ENCODE measurements at regions not wholly inside any gene's neighbourhood (a gene's known extent, or its start where the extent isn't known, plus 50 kb on each side); places are given as distances from the start of the nearest gene placed in this dataset.
"Not testable (repeated sequence)": the region's sequence is repeated elsewhere in the genome, so short reads cannot be mapped to it uniquely, and the experiment has no call there.

DNA sequence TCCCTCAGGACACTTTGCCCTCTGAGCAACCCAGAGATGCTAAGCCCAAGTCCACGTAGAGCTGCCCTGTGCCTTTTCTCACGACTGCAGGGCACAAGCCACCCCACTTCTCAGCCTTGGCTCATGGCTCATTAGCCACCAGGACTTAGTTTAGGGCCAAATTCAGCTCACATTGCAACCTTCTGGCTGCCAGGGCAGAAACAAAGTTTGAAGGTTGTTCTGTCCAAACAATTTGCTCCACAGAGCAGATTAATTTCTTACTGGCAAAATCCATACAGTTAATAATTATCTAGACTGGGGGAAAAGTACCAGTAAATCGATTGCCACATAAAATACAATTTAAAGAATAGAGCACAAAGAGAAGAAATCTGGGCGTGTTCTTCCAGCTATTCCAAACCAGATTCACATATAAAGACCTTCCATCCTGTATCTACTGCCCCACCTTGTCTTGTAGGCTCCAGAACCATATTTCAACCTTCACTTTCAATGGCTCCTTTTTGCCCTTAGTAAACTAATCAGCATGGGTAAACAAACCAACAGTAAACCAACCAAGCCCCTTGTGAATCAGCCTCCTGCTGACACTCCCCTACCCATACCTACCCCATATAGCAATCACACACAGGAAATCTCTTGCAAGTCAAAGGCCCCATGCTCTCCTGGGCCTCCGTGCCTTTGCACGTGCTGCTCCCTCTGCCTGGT, 101.9 kb downstream of the QRSL1 start:
- Mint-ChIP-seq H3K36me3 (ENCODE audit: low read depth) (no peaks in the 10 kb centered on the region), H3K27me3 (peaks cover 34% of the 10 kb centered on the region), H3K4me1 (no peaks in the 10 kb centered on the region), H3K27ac (no peak overlapping the region), H3K4me3 (no peak overlapping the region)
- no peaks in the 10 kb centered on the region for H3K9me3 ChIP-seq (ENCODE audit: control insufficient read depth, low read length, poor library complexity, severe bottlenecking)
- DNase-seq, result no peak
- ATAC-seq, result no peak

DNA sequence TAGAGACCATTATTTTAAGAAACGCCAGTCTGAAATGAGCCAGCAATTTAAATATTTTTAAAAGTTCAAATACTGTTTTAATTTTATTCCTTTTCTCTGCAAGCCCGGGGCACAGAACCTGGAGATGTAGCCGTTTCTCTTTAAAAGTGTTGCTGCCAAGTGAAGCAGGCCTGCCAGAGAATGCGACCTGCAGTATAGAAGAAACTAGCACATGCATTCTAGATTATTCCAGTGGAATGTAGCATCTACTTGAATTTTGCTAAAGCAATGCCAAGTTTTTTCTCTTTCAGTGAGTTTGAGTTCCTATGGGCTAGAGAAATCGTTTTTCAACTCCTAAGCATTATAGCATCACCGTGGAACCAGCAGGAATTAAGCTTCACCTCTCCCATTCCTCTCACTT, 101.3 kb downstream of the QRSL1 start:
- no peaks in the 10 kb centered on the region for H3K9me3 ChIP-seq (ENCODE audit: control insufficient read depth, low read length, poor library complexity, severe bottlenecking)
- ATAC-seq, result no peak
- no peaks in the 10 kb centered on the region for H3K4me1 Mint-ChIP-seq
- H3K27me3 Mint-ChIP-seq, result peaks cover 34% of the 10 kb centered on the region
- no peak overlapping the region for H3K27ac Mint-ChIP-seq
- H3K4me3 Mint-ChIP-seq, result no peak overlapping the region
- no peaks in the 10 kb centered on the region for H3K36me3 Mint-ChIP-seq (ENCODE audit: low read depth)
- no peak for DNase-seq

DNA sequence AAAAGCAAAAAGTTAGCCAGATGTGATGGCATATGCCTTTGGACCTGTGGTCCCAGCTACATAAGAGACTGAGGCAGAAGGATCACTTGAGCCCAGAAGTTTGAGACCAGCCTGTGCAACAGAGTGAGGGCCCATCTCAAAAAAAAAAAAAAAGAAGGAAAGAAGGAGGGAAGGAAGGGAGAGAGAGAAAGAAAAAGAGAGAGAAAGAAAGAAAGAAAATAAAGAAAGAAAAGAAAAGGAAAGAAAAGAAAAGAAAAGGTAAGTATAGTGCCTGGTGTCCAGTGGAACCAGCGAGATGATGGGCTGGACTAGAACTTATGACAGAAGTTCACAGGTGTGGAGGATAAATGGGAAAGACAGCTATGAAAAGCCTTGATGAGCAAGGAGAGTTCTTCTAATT, 100.9 kb downstream of the QRSL1 start:
- Mint-ChIP-seq H3K4me1 (no peaks in the 10 kb centered on the region), H3K27me3 (peaks cover 34% of the 10 kb centered on the region), H3K36me3 (ENCODE audit: low read depth) (no peaks in the 10 kb centered on the region), H3K4me3 (peak overlapping the region; percentile 4), H3K27ac (no peak overlapping the region)
- H3K9me3 ChIP-seq (ENCODE audit: control insufficient read depth, low read length, poor library complexity, severe bottlenecking), result no peaks in the 10 kb centered on the region
- DNase-seq (no peak), ATAC-seq (no peak)

DNA sequence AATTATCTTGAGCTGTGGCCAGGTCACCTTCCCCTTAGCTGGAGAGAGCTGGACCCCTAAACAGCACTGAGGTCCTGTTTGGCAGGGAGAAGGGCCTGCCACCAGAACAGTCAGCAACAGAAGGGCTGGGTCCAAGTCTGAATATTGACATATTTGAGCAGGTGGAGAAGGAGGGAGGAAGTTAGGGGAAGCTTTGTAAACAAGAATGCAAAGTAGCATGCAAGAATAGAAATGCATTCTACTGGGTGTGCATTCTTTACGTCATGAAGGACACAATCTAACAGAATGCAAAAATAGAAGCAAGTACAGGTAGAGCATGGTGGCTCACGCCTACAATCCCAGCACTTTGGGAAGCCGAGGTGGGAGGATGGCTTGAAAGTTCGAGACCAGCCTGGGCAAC, 100.5 kb downstream of the QRSL1 start:
- ATAC-seq, result no peak
- no peak overlapping the region for H3K27ac Mint-ChIP-seq
- H3K4me3 Mint-ChIP-seq, result peak overlapping the region; percentile 4
- H3K4me1 Mint-ChIP-seq, result no peaks in the 10 kb centered on the region
- H3K9me3 ChIP-seq (ENCODE audit: control insufficient read depth, low read length, poor library complexity, severe bottlenecking), result no peaks in the 10 kb centered on the region
- H3K36me3 Mint-ChIP-seq (ENCODE audit: low read depth), result no peaks in the 10 kb centered on the region
- H3K27me3 Mint-ChIP-seq, result peaks cover 36% of the 10 kb centered on the region
- DNase-seq, result no peak

DNA sequence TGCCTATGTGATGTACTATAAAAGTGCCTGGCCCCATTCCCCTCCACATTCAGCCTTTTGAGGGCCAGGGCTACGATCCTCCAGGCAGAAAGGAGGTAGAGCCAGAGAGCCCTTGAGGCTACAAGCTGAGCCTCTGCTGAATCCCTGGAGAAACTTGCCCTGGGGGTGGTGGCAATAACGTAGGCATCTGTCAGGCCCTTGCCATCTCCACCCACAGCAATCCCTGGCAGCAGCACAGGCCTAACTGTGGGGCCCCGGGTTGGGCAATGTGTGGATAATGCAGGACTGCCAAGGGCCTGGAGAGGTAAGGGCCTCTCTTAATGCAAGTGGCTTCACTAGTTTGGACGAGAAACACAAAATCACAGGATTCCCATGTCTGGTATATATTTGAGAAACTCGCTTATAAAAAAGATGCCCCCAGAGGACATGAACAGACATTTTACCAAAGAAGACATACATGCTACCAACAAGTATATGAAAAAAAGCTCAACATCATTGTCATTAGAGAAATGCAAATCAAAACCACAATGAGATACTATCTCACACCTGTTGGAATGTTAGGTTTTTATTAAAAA, 99.0 kb downstream of the QRSL1 start:
- no peaks in the 10 kb centered on the region for H3K9me3 ChIP-seq (ENCODE audit: control insufficient read depth, low read length, poor library complexity, severe bottlenecking)
- Mint-ChIP-seq H3K27me3 (peaks cover 41% of the 10 kb centered on the region), H3K4me3 (no peak overlapping the region), H3K27ac (no peak overlapping the region), H3K4me1 (no peaks in the 10 kb centered on the region), H3K36me3 (ENCODE audit: low read depth) (no peaks in the 10 kb centered on the region)
- no peak for ATAC-seq
- no peak for DNase-seq

DNA sequence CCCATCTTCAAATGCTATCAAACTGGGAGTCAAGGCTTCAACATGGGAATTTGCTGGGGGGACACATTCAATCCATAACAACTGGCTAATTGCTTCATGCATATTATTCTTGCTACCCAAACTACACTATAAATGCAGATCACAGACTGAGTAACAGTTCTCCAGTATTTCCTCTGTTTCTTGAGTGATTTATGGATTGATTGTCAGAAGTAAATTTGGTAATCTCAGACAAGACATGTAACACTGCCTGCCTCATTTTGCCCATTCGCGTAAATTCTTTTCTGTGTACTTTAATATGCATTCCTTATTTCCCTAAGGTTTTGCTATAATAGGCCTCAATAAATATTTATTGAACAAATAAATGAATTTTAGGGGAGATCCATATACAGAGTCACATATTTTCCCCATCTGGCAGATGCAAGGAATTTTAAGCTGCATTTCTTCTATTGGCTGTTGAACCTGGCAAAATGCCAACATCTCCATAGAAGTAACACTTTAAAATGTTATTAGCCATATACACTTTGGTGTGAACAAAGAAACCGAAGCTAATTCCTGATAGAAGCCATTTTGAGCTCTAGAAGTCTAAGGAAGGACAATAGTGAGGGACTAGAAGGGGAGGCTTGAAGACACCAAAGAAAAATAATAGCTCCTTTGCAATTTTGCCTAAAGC, 98.2 kb downstream of the QRSL1 start:
- Mint-ChIP-seq H3K4me1 (no peaks in the 10 kb centered on the region), H3K4me3 (no peak overlapping the region), H3K27ac (no peak overlapping the region), H3K27me3 (peaks cover 38% of the 10 kb centered on the region), H3K36me3 (ENCODE audit: low read depth) (no peaks in the 10 kb centered on the region)
- H3K9me3 ChIP-seq (ENCODE audit: control insufficient read depth, low read length, poor library complexity, severe bottlenecking), result no peaks in the 10 kb centered on the region
- ATAC-seq (no peak), DNase-seq (no peak)

DNA sequence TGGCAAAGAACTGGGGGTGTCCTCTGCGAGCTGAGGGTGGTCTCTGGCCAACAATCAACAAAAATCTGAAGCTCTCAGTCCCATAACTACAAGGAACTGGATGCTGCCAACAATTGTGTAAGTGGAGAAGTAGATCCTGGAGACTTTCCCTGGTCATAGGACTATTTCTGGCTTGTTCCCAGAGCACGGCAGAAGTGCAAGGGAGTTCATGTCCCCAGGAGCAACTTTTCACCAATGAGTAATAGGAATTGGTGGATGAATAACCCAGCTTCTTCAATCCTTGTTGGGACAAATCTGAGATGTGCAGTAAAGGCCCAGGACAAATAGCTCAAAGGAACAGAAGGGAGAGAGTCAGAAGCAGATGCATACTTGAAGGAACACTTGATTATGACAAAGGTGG, 95.5 kb downstream of the QRSL1 start:
- ATAC-seq (no peak), DNase-seq (no peak)
- Mint-ChIP-seq H3K4me3 (no peak overlapping the region), H3K4me1 (no peaks in the 10 kb centered on the region), H3K36me3 (ENCODE audit: low read depth) (no peaks in the 10 kb centered on the region), H3K27ac (no peak overlapping the region), H3K27me3 (peaks cover 30% of the 10 kb centered on the region)
- no peaks in the 10 kb centered on the region for H3K9me3 ChIP-seq (ENCODE audit: control insufficient read depth, low read length, poor library complexity, severe bottlenecking)

DNA sequence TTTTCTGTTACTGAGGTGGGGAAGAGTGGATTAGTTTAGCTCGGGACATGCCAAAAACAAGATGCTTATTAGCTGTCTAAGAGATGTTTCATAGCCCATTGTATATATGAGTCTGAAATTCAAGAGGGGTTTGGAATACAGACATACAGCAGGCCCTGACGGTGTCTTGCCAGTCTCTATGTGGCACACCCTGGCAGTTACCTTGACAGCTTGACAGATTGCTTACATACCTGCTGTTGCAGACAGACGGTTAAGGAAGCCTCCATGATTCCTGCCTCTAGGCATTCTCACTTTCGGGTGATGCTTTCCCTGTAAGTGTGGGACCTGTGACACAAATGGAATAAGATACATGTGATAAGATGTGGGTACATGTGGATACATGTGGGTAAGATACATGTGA, 95.0 kb downstream of the QRSL1 start:
- H3K27ac Mint-ChIP-seq, result no peak overlapping the region
- no peak for DNase-seq
- H3K4me3 Mint-ChIP-seq, result no peak overlapping the region
- peaks cover 26% of the 10 kb centered on the region for H3K27me3 Mint-ChIP-seq
- H3K4me1 Mint-ChIP-seq, result no peaks in the 10 kb centered on the region
- no peak for ATAC-seq
- H3K9me3 ChIP-seq (ENCODE audit: control insufficient read depth, low read length, poor library complexity, severe bottlenecking), result no peaks in the 10 kb centered on the region
- H3K36me3 Mint-ChIP-seq (ENCODE audit: low read depth), result no peaks in the 10 kb centered on the region

DNA sequence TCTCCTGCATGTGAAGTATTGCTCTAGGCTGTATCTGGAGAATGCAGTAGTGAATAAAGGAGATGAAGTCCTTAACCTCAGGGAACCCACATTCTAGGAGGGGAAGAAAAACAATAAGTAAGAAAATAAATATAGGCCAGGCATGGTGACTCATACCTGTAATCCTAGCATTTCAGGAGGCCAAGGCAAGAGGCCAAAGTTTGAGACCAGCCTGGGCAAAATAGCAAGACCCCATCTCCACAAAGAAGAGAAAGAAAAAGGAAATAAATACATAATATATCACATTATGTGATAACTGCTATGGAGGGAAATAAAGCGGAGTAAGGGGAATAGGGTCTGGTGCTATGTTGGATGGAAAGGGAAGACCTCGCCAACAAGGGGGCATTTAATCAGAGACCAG, 94.0 kb downstream of the QRSL1 start:
- not testable (repeated sequence) for H3K4me3 Mint-ChIP-seq; ATAC-seq; H3K27ac Mint-ChIP-seq; H3K9me3 ChIP-seq (ENCODE audit: control insufficient read depth, low read length, poor library complexity, severe bottlenecking); H3K4me1 Mint-ChIP-seq; H3K36me3 Mint-ChIP-seq (ENCODE audit: low read depth); DNase-seq
- H3K27me3 Mint-ChIP-seq, result peaks cover 25% of the 10 kb centered on the region

DNA sequence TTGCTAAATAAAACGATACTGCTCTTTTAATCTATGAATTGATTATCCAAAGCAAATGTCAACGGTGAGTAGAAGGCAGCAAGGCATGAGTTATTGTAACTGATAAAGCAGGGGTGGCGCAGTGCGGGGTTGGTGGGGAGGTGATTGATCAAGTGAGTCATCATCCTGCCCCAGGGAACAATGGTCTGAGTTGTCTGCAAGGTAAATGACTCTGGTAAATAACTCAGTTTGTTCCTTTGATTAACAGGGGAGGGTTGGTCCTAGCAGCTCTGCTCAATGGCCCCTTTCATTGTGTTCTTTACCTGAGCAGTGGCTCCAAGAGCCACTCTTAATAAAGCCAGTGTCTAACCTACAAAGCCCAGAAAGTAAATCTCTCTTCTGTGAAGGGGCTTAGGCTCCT, 91.8 kb downstream of the QRSL1 start:
- H3K4me1 Mint-ChIP-seq; H3K4me3 Mint-ChIP-seq; DNase-seq; ATAC-seq; H3K9me3 ChIP-seq (ENCODE audit: control insufficient read depth, low read length, poor library complexity, severe bottlenecking); H3K36me3 Mint-ChIP-seq (ENCODE audit: low read depth); H3K27ac Mint-ChIP-seq: not testable (repeated sequence)
- peaks cover 22% of the 10 kb centered on the region for H3K27me3 Mint-ChIP-seq

Measured in T-helper 17 cell (primary cell).